GM23338 (cell line): ENCODE measurements at regions not wholly inside any gene's neighbourhood (a gene's known extent, or its start where the extent isn't known, plus 50 kb on each side); places are given as distances from the start of the nearest gene placed in this dataset.

Source experiments
- ATAC-seq: fragments of 200-7000 bp; cut with Tn5 transposase; 3 replicates; pipeline ENCODE4 v1.9.1; 2020
- DNase-seq: peaks from one replicate; pipeline ENCODE4 v3.0.0-alpha.2; 2015; ENCODE audit warnings: low spot score
- H2AFZ ChIP-seq: fragments of 200-600 bp; sonication (generic); 2 replicates; pipeline ENCODE4 v1.8.0; 2016; ENCODE audit warnings: antibody characterized with exemption, mild to moderate bottlenecking, moderate library complexity
- H3F3A ChIP-seq: fragments of 200-600 bp; sonication (generic); replicated peaks from 2 replicates; pipeline ENCODE4 v1.8.0; 2017; ENCODE audit warnings: antibody characterized with exemption, mixed run types, low read depth
- H3K27ac ChIP-seq: fragments of 200-600 bp; sonication (generic); 2 replicates; pipeline ENCODE4 v1.6.1; 2016; ENCODE audit warnings: low read depth
- H3K27me3 ChIP-seq: fragments of 200-600 bp; sonication (generic); 2 replicates; pipeline ENCODE4 v1.8.0; 2016; ENCODE audit warnings: mild to moderate bottlenecking, mixed run types, moderate library complexity; ENCODE audit not compliant: insufficient read depth
- H3K36me3 ChIP-seq: fragments of 200-600 bp; sonication (generic); 2 replicates; pipeline ENCODE4 v1.8.0; 2016; ENCODE audit warnings: mild to moderate bottlenecking; ENCODE audit not compliant: insufficient read depth
- H3K4me1 ChIP-seq: fragments of 200-600 bp; sonication (generic); 2 replicates; pipeline ENCODE4 v1.8.0; 2016; ENCODE audit warnings: mild to moderate bottlenecking, moderate library complexity; ENCODE audit not compliant: insufficient read depth
- H3K4me2 ChIP-seq: fragments of 200-600 bp; sonication (generic); 2 replicates; pipeline ENCODE4 v1.7.1; 2017; ENCODE audit warnings: mixed run types
- H3K4me3 ChIP-seq: fragments of 200-600 bp; sonication (generic); 2 replicates; pipeline ENCODE4 v1.6.1; 2016; ENCODE audit warnings: mixed run types
- H3K79me2 ChIP-seq: fragments of 200-600 bp; sonication (generic); replicated peaks from 2 replicates; pipeline ENCODE4 v1.8.0; 2017; ENCODE audit warnings: mild to moderate bottlenecking; ENCODE audit not compliant: insufficient read depth
- H3K9me2 ChIP-seq: fragments of 200-600 bp; sonication (generic); 2 replicates; pipeline ENCODE4 v1.8.0; 2017; ENCODE audit not compliant: insufficient read depth
- H4K20me1 ChIP-seq: fragments of 200-600 bp; sonication (generic); replicated peaks from 2 replicates; pipeline ENCODE4 v1.8.0; 2017; ENCODE audit warnings: mild to moderate bottlenecking; ENCODE audit not compliant: insufficient read depth
- H3K27ac Mint-ChIP-seq: 2 replicates; pipeline ENCODE4 v1.8.0; 2020; ENCODE audit warnings: inconsistent platforms, mild to moderate bottlenecking, moderate library complexity, mixed read lengths
- H3K27me3 Mint-ChIP-seq: 3 replicates; pipeline ENCODE4 v1.8.0; 2022; ENCODE audit warnings: low read depth, mild to moderate bottlenecking, moderate library complexity, mixed read lengths, inconsistent platforms; ENCODE audit not compliant: insufficient read depth, poor library complexity
- H3K36me3 Mint-ChIP-seq: 3 replicates; pipeline ENCODE4 v1.8.0; 2021; ENCODE audit warnings: low read depth, mild to moderate bottlenecking, inconsistent platforms, moderate library complexity, mixed read lengths
- H3K4me1 Mint-ChIP-seq: 3 replicates; pipeline ENCODE4 v1.8.0; 2020; ENCODE audit warnings: mild to moderate bottlenecking, inconsistent platforms, mixed read lengths
- H3K4me3 Mint-ChIP-seq: 3 replicates; pipeline ENCODE4 v1.8.0; 2021; ENCODE audit warnings: moderate library complexity, mild to moderate bottlenecking, inconsistent platforms, mixed read lengths
- H3K9me3 Mint-ChIP-seq: 3 replicates; pipeline ENCODE4 v1.8.0; 2020; ENCODE audit warnings: moderate library complexity, mild to moderate bottlenecking, inconsistent platforms, mixed read lengths
- CREB1 ChIP-seq: fragments of 250-450 bp; sonication (Bioruptor Pico); IDR thresholded peaks from 2 replicates; pipeline ENCODE4 v1.5.0; 2020; ENCODE audit warnings: low read depth, mild to moderate bottlenecking, moderate library complexity
- EZH2 ChIP-seq: fragments of 200-600 bp; sonication (generic); IDR thresholded peaks from one replicate; pipeline ENCODE4 v1.8.0; 2017; ENCODE audit warnings: antibody characterized with exemption, mild to moderate bottlenecking, low read depth; ENCODE audit not compliant: unreplicated experiment
- JUNB ChIP-seq: IDR thresholded peaks from one replicate; pipeline ENCODE4 v1.6.1; 2016; ENCODE audit warnings: antibody characterized with exemption; ENCODE audit not compliant: unreplicated experiment
- NANOG ChIP-seq: IDR thresholded peaks from 2 replicates; pipeline ENCODE4 v1.6.1; 2016; ENCODE audit warnings: antibody characterized with exemption, borderline replicate concordance
- POLR2AphosphoS5 ChIP-seq: IDR thresholded peaks from 2 replicates; pipeline ENCODE4 v1.6.1; 2016; ENCODE audit warnings: antibody characterized with exemption, low read depth
- STAT1 ChIP-seq: IDR thresholded peaks from one replicate; pipeline ENCODE4 v1.6.1; 2016; ENCODE audit warnings: antibody characterized with exemption; ENCODE audit not compliant: unreplicated experiment
- ZNF331 ChIP-seq: fragments of 250-450 bp; sonication (Bioruptor Pico); IDR thresholded peaks from 2 replicates; pipeline ENCODE4 v1.5.0; 2020; ENCODE audit warnings: low read depth, mild to moderate bottlenecking, moderate library complexity
- TF ChIP-seq, protein P1 (sequence below): fragments of 250-450 bp; sonication (Bioruptor Pico); IDR thresholded peaks from 2 replicates; pipeline ENCODE4 v1.5.0; 2020; ENCODE audit warnings: mild to moderate bottlenecking, moderate library complexity
- TF ChIP-seq, protein P2 (sequence below): IDR thresholded peaks from one replicate; pipeline ENCODE4 v1.6.1; 2018; ENCODE audit warnings: antibody characterized with exemption; ENCODE audit not compliant: unreplicated experiment

- TF ChIP-seq, protein P1, sequence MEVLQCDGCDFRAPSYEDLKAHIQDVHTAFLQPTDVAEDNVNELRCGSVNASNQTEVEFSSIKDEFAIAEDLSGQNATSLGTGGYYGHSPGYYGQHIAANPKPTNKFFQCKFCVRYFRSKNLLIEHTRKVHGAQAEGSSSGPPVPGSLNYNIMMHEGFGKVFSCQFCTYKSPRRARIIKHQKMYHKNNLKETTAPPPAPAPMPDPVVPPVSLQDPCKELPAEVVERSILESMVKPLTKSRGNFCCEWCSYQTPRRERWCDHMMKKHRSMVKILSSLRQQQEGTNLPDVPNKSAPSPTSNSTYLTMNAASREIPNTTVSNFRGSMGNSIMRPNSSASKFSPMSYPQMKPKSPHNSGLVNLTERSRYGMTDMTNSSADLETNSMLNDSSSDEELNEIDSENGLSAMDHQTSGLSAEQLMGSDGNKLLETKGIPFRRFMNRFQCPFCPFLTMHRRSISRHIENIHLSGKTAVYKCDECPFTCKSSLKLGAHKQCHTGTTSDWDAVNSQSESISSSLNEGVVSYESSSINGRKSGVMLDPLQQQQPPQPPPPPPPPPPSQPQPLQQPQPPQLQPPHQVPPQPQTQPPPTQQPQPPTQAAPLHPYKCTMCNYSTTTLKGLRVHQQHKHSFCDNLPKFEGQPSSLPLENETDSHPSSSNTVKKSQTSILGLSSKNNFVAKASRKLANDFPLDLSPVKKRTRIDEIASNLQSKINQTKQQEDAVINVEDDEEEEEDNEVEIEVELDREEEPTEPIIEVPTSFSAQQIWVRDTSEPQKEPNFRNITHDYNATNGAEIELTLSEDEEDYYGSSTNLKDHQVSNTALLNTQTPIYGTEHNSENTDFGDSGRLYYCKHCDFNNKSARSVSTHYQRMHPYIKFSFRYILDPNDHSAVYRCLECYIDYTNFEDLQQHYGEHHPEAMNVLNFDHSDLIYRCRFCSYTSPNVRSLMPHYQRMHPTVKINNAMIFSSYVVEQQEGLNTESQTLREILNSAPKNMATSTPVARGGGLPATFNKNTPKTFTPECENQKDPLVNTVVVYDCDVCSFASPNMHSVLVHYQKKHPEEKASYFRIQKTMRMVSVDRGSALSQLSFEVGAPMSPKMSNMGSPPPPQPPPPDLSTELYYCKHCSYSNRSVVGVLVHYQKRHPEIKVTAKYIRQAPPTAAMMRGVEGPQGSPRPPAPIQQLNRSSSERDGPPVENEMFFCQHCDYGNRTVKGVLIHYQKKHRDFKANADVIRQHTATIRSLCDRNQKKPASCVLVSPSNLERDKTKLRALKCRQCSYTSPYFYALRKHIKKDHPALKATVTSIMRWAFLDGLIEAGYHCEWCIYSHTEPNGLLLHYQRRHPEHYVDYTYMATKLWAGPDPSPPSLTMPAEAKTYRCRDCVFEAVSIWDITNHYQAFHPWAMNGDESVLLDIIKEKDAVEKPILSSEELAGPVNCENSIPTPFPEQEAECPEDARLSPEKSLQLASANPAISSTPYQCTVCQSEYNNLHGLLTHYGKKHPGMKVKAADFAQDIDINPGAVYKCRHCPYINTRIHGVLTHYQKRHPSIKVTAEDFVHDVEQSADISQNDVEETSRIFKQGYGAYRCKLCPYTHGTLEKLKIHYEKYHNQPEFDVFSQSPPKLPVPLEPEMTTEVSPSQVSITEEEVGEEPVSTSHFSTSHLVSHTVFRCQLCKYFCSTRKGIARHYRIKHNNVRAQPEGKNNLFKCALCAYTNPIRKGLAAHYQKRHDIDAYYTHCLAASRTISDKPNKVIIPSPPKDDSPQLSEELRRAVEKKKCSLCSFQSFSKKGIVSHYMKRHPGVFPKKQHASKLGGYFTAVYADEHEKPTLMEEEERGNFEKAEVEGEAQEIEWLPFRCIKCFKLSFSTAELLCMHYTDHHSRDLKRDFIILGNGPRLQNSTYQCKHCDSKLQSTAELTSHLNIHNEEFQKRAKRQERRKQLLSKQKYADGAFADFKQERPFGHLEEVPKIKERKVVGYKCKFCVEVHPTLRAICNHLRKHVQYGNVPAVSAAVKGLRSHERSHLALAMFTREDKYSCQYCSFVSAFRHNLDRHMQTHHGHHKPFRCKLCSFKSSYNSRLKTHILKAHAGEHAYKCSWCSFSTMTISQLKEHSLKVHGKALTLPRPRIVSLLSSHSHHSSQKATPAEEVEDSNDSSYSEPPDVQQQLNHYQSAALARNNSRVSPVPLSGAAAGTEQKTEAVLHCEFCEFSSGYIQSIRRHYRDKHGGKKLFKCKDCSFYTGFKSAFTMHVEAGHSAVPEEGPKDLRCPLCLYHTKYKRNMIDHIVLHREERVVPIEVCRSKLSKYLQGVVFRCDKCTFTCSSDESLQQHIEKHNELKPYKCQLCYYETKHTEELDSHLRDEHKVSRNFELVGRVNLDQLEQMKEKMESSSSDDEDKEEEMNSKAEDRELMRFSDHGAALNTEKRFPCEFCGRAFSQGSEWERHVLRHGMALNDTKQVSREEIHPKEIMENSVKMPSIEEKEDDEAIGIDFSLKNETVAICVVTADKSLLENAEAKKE (CRISPR knock-in tag) = no peak
- no peak for TF ChIP-seq JUNB
- no peak for TF ChIP-seq EZH2
- no peak for TF ChIP-seq STAT1
- no peak for TF ChIP-seq NANOG
- no peak for TF ChIP-seq ZNF331 (CRISPR knock-in tag)
- no peak for TF ChIP-seq POLR2AphosphoS5
These were observed 1635.2 kb downstream of the SUCLG1 start (continued) for GRCh38 chr2:82823892-82824291.

DNA sequence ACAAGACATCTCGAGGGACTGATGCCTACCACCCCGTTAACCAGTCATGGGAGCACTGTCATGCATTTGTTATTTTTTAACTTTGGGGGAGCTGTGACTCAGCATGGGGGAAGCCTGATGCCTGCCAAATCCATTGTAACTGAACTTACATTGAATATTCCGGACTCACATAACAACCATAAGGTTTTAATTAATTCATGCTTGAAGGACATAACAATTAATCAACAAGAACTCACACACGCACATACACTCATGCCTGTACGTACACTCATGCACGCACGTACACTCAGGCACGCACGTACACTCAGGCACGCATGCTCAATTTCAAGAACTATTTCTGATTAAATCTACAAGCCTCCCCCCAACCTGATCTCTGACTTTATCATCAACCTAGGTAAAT is 1639.1 kb downstream of the SUCLG1 start:
- Histone ChIP-seq H3K27me3 (no peaks in the 10 kb centered on the region), H3K4me3 (no peak overlapping the region), H3K36me3 (no peaks in the 10 kb centered on the region), H2AFZ (no peak overlapping the region), H3K4me2 (no peak overlapping the region), H4K20me1 (no peaks in the 10 kb centered on the region), H3F3A (no peaks in the 10 kb centered on the region), H3K9me2 (no peaks in the 10 kb centered on the region), H3K4me1 (no peaks in the 10 kb centered on the region), H3K27ac (no peak overlapping the region), H3K79me2 (no peaks in the 10 kb centered on the region)
- no peak for DNase-seq
- H3K9me3 Mint-ChIP-seq = no peaks in the 10 kb centered on the region
- H3K27ac Mint-ChIP-seq = no peak overlapping the region
- no peaks in the 10 kb centered on the region for H3K4me1 Mint-ChIP-seq
- no peak overlapping the region for H3K4me3 Mint-ChIP-seq
- no peaks in the 10 kb centered on the region for H3K27me3 Mint-ChIP-seq
- ATAC-seq = no peak
- H3K36me3 Mint-ChIP-seq = no peaks in the 10 kb centered on the region
- TF ChIP-seq, protein P2, sequence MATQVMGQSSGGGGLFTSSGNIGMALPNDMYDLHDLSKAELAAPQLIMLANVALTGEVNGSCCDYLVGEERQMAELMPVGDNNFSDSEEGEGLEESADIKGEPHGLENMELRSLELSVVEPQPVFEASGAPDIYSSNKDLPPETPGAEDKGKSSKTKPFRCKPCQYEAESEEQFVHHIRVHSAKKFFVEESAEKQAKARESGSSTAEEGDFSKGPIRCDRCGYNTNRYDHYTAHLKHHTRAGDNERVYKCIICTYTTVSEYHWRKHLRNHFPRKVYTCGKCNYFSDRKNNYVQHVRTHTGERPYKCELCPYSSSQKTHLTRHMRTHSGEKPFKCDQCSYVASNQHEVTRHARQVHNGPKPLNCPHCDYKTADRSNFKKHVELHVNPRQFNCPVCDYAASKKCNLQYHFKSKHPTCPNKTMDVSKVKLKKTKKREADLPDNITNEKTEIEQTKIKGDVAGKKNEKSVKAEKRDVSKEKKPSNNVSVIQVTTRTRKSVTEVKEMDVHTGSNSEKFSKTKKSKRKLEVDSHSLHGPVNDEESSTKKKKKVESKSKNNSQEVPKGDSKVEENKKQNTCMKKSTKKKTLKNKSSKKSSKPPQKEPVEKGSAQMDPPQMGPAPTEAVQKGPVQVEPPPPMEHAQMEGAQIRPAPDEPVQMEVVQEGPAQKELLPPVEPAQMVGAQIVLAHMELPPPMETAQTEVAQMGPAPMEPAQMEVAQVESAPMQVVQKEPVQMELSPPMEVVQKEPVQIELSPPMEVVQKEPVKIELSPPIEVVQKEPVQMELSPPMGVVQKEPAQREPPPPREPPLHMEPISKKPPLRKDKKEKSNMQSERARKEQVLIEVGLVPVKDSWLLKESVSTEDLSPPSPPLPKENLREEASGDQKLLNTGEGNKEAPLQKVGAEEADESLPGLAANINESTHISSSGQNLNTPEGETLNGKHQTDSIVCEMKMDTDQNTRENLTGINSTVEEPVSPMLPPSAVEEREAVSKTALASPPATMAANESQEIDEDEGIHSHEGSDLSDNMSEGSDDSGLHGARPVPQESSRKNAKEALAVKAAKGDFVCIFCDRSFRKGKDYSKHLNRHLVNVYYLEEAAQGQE = no peak
- no peak for TF ChIP-seq STAT1
- no peak for TF ChIP-seq EZH2
- no peak for TF ChIP-seq CREB1 (CRISPR knock-in tag)
